K562 (cell line): ENCODE measurements at regions not wholly inside any gene's neighbourhood (a gene's known extent, or its start where the extent isn't known, plus 50 kb on each side); places are given as distances from the start of the nearest gene placed in this dataset.

Source experiments
- ATF1 ChIP-seq, 2 experiments: fragments of 450-650 bp in 1 of 2; IDR thresholded peaks; 2 replicates each; pipeline ENCODE4 v1.6.1; 2016; ENCODE audit warnings: missing compliant biosample characterization in 1 of 2, missing genetic modification characterization in 1 of 2
- ATF6 ChIP-seq: sonication (generic); formaldehyde crosslinking; IDR thresholded peaks from 2 replicates; pipeline ENCODE4 v1.4.0; 2020; ENCODE audit warnings: mild to moderate bottlenecking, missing genetic modification reagents
- CTCF ChIP-seq, 3 experiments: IDR thresholded peaks in 2 of 3; conservative IDR thresholded peaks in 1 of 3; 2 replicates each; pipeline ENCODE4 v1.5.1; 2011 to 2012; ENCODE audit warnings: low read length in 3 of 3, mild to moderate bottlenecking in 3 of 3, control low read depth in 2 of 3, improper control_type of control experiment in 1 of 3, inconsistent platforms in 1 of 3, low read depth in 1 of 3, mixed read lengths in 1 of 3, moderate library complexity in 1 of 3; ENCODE audit not compliant: insufficient read depth in 2 of 3
- ELF1 ChIP-seq: fragments of 200-800 bp; sonication (Bioruptor generic); IDR thresholded peaks from 2 replicates; pipeline ENCODE4 v1.6.1; 2016; ENCODE audit warnings: missing genetic modification characterization, missing compliant biosample characterization
- ETV5 ChIP-seq: sonication (generic); formaldehyde crosslinking; IDR thresholded peaks from 2 replicates; pipeline ENCODE4 v1.4.0; 2020; ENCODE audit warnings: low read depth, mild to moderate bottlenecking, missing genetic modification reagents
- LARP7 ChIP-seq: fragments of 450-650 bp; IDR thresholded peaks from 2 replicates; pipeline ENCODE4 v1.6.1; 2016
- MAFG ChIP-seq: fragments of 450-650 bp; conservative IDR thresholded peaks from 2 replicates; pipeline ENCODE4 v1.6.1; 2016; ENCODE audit warnings: missing genetic modification characterization, missing compliant biosample characterization
- POU5F1 ChIP-seq: fragments of 150-350 bp; IDR thresholded peaks from 2 replicates; pipeline ENCODE4 v1.6.1; 2014; ENCODE audit warnings: borderline replicate concordance, low read length, low read depth, mild to moderate bottlenecking; ENCODE audit not compliant: partially characterized antibody
- REST ChIP-seq, 2 experiments: fragments of 450-650 bp; formaldehyde crosslinking in 1 of 2; IDR thresholded peaks; 2 replicates each; pipeline versions ENCODE4 v1.4.0 to v1.6.1; 2014 to 2020; ENCODE audit warnings: mild to moderate bottlenecking in 2 of 2, borderline replicate concordance in 1 of 2, low read depth in 1 of 2
- SREBF2 ChIP-seq: sonication (generic); formaldehyde crosslinking; IDR thresholded peaks from 2 replicates; pipeline ENCODE4 v1.4.0; 2020; ENCODE audit warnings: mild to moderate bottlenecking, missing genetic modification reagents
- TEAD1 ChIP-seq, 2 experiments: fragments of 450-650 bp in 1 of 2; sonication (generic) in 1 of 2; formaldehyde crosslinking; IDR thresholded peaks; 2 replicates each; pipeline versions ENCODE4 v1.4.0 to v1.8.0; 2020 to 2022; ENCODE audit warnings: mild to moderate bottlenecking in 2 of 2, missing genetic modification reagents in 1 of 2
- ZZZ3 ChIP-seq: fragments of 450-650 bp; IDR thresholded peaks from 2 replicates; pipeline ENCODE4 v1.6.1; 2016; ENCODE audit warnings: antibody characterized with exemption, mild to moderate bottlenecking, moderate library complexity

- TF ChIP-seq ETV5 (no peak), POU5F1 (no peak), ATF1 (CRISPR knock-in tag; IDR thresholded peaks at IDR 0.05) (no peak), ATF1 (tag; IDR thresholded peaks at IDR 0.05) (no peak), MAFG (tag) (no peak), LARP7 (no peak), REST (IDR thresholded peaks at IDR 0.05; ENCODE audit: borderline replicate concordance) (no peak), REST (CRISPR knock-in tag; IDR thresholded peaks at IDR 0.05; ENCODE audit: low read depth) (no peak), SREBF2 (CRISPR knock-in tag) (no peak), ATF6 (no peak), CTCF (IDR thresholded peaks at IDR 0.05 in 2 of 3, conservative IDR thresholded peaks at IDR 0.05 in 1 of 3; ENCODE audit: insufficient read depth in 2 of 3, low read depth in 1 of 3, low read length in 3 of 3) (no peak), TEAD1 (CRISPR knock-in tag; IDR thresholded peaks at IDR 0.05) (no peak), ZZZ3 (no peak), ELF1 (no peak)
These were observed 348.0 kb downstream of the SOX9 start for GRCh38 chr17:72468841-72469240.
